DOHH2 (cell line): ENCODE measurements at regions not wholly inside any gene's neighbourhood (a gene's known extent, or its start where the extent isn't known, plus 50 kb on each side); places are given as distances from the start of the nearest gene placed in this dataset.

Experiments used
- H3F3A ChIP-seq: fragments of 200-600 bp; sonication (generic), shearing (Covaris generic); 2 replicates; pipeline ENCODE4 v1.6.0; 2016; ENCODE audit warnings: antibody characterized with exemption, mild to moderate bottlenecking; ENCODE audit not compliant: control insufficient read depth, insufficient read depth
- H3K27ac ChIP-seq: fragments of 200-600 bp; sonication (generic); 2 replicates; pipeline ENCODE4 v1.5.1; 2014; ENCODE audit warnings: low read depth, mild to moderate bottlenecking, low read length, moderate library complexity
- H3K27me3 ChIP-seq: fragments of 200-600 bp; sonication (generic); 2 replicates; pipeline ENCODE4 v1.6.1; 2014; ENCODE audit warnings: mild to moderate bottlenecking, low read length, mixed read lengths; ENCODE audit not compliant: control insufficient read depth
- H3K36me3 ChIP-seq: fragments of 200-600 bp; sonication (generic); 2 replicates; pipeline ENCODE4 v1.6.1; 2014; ENCODE audit warnings: mild to moderate bottlenecking, low read length, moderate library complexity, mixed read lengths; ENCODE audit not compliant: control insufficient read depth
- H3K4me1 ChIP-seq: fragments of 200-600 bp; sonication (generic); 2 replicates; pipeline ENCODE4 v1.6.1; 2014; ENCODE audit warnings: mild to moderate bottlenecking, low read length, mixed read lengths; ENCODE audit not compliant: control insufficient read depth
- H3K4me2 ChIP-seq: fragments of 200-600 bp; sonication (generic); 2 replicates; pipeline ENCODE4 v1.6.0; 2014; ENCODE audit warnings: mild to moderate bottlenecking, low read length, moderate library complexity
- H3K4me3 ChIP-seq: fragments of 200-600 bp; sonication (generic); 2 replicates; pipeline ENCODE4 v1.5.1; 2014; ENCODE audit warnings: mild to moderate bottlenecking, low read length, mixed read lengths
- H3K79me2 ChIP-seq: fragments of 200-600 bp; sonication (generic); 2 replicates; pipeline ENCODE4 v1.6.1; 2014; ENCODE audit warnings: mild to moderate bottlenecking, low read length, mixed read lengths; ENCODE audit not compliant: control insufficient read depth
- H3K9me2 ChIP-seq: fragments of 200-600 bp; sonication (generic); replicated peaks from 2 replicates; pipeline ENCODE4 v1.6.1; 2014; ENCODE audit warnings: mild to moderate bottlenecking, low read length, mixed read lengths; ENCODE audit not compliant: control insufficient read depth
- H3K9me3 ChIP-seq: fragments of 200-600 bp; sonication (generic); 2 replicates; pipeline ENCODE4 v1.6.1; 2014; ENCODE audit warnings: antibody characterized with exemption, low read length, mixed read lengths; ENCODE audit not compliant: control insufficient read depth, insufficient read depth
- H4K20me1 ChIP-seq: fragments of 200-600 bp; sonication (generic); 2 replicates; pipeline ENCODE4 v1.6.0; 2014; ENCODE audit warnings: low read depth, mild to moderate bottlenecking, antibody characterized with exemption, low read length, moderate library complexity; ENCODE audit not compliant: control insufficient read depth, insufficient read depth
- CTCF ChIP-seq: fragments of 200-600 bp; sonication (generic); IDR thresholded peaks from one replicate; pipeline ENCODE4 v1.5.1; 2014; ENCODE audit warnings: antibody characterized with exemption, mild to moderate bottlenecking, low read depth, low read length; ENCODE audit not compliant: poor library complexity, severe bottlenecking
- EZH2phosphoT487 ChIP-seq: fragments of 200-600 bp; sonication (generic); IDR thresholded peaks from 2 replicates; pipeline ENCODE4 v1.6.1; 2017; ENCODE audit warnings: borderline replicate concordance, mild to moderate bottlenecking, antibody characterized with exemption, low read length, moderate library complexity, mixed read lengths

DNA sequence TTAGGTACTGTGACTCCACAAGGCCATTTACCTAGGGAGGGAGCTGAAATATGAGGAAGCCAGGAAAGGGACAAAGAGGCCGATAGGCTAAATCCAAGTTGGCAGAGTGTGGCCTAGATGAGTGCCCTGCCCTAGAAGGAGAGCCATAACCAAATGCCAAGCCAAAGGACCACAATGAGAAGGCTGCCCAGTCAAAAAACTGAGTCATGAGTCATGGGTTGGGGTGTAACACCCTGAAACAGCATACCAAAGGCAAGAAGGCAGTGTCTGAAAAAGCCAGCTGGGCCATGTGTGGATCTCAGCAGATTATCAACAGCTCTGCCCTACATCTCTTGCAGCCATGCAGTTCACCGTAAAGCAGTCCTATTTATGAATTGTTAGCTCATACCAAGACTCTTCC is 171.7 kb downstream of the PHLDA1 start:
- Histone ChIP-seq H3K27ac (no peak overlapping the region), H3K9me3 (no peaks in the 10 kb centered on the region), H3K9me2 (no peaks in the 10 kb centered on the region), H4K20me1 (no peaks in the 10 kb centered on the region), H3K79me2 (no peaks in the 10 kb centered on the region), H3K4me1 (no peaks in the 10 kb centered on the region), H3K27me3 (no peaks in the 10 kb centered on the region), H3K4me3 (no peak overlapping the region), H3K4me2 (no peak overlapping the region), H3K36me3 (no peaks in the 10 kb centered on the region), H3F3A (no peaks in the 10 kb centered on the region)
- no peak for TF ChIP-seq CTCF
- no peak for TF ChIP-seq EZH2phosphoT487

DNA sequence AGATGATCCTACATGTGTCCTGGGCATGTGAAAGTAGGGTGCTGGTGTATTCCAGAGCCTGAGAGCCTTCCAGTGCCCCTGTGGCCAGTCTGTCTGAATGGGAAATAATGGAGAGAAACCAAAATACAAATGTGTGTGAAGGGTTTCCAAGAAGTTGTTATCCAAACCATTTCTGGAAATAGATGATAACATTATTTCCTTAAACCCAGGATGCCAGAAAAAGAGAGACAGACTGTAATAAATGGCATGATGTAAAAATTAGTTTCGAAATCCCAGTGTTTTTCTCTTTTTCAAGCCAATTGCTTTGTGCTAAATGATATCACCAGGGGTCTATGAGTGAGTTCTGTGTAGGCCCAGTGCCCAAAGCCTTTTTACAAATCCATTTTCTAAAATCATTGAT is 175.3 kb downstream of the PHLDA1 start:
- H3K9me3 ChIP-seq, result no peaks in the 10 kb centered on the region
- no peaks in the 10 kb centered on the region for H4K20me1 ChIP-seq

GRCh38 chr12:75855360-75855759 is 176.2 kb downstream of the PHLDA1 start:
- Histone ChIP-seq H3K4me3 (no peak overlapping the region), H3K27ac (no peak overlapping the region), H3K27me3 (no peaks in the 10 kb centered on the region), H3K79me2 (no peaks in the 10 kb centered on the region), H3F3A (no peaks in the 10 kb centered on the region), H4K20me1 (no peaks in the 10 kb centered on the region), H3K9me3 (no peaks in the 10 kb centered on the region), H3K36me3 (no peaks in the 10 kb centered on the region), H3K4me2 (no peak overlapping the region), H3K4me1 (peaks cover 12% of the 10 kb centered on the region), H3K9me2 (no peaks in the 10 kb centered on the region)
- no peak for TF ChIP-seq CTCF
- no peak for TF ChIP-seq EZH2phosphoT487

More for the DNA sequence above, 175.3 kb downstream of the PHLDA1 start:
- Histone ChIP-seq H3K27me3 (no peaks in the 10 kb centered on the region), H3K27ac (no peak overlapping the region), H3K79me2 (no peaks in the 10 kb centered on the region), H3K36me3 (no peaks in the 10 kb centered on the region), H3K9me2 (no peaks in the 10 kb centered on the region), H3K4me2 (no peak overlapping the region), H3F3A (no peaks in the 10 kb centered on the region), H3K4me1 (peaks cover 12% of the 10 kb centered on the region), H3K4me3 (no peak overlapping the region)
- TF ChIP-seq CTCF, result no peak
- no peak for TF ChIP-seq EZH2phosphoT487
